Inflammatory macrophage treated with lipopolysaccharide for 4 hours (primary cell): ENCODE measurements at regions not wholly inside any gene's neighbourhood (a gene's known extent, or its start where the extent isn't known, plus 50 kb on each side); places are given as distances from the start of the nearest gene placed in this dataset.
"Not testable (repeated sequence)": the region's sequence is repeated elsewhere in the genome, so short reads cannot be mapped to it uniquely, and the experiment has no call there.

ENCODE experiments used
- DNase-seq: peaks from one replicate; pipeline ENCODE4 v3.0.0-alpha.2; 2020

GRCh38 chr20:53764415-53764800 lies 170.8 kb upstream of the ZNF217 start:
- no peak for DNase-seq

DNA sequence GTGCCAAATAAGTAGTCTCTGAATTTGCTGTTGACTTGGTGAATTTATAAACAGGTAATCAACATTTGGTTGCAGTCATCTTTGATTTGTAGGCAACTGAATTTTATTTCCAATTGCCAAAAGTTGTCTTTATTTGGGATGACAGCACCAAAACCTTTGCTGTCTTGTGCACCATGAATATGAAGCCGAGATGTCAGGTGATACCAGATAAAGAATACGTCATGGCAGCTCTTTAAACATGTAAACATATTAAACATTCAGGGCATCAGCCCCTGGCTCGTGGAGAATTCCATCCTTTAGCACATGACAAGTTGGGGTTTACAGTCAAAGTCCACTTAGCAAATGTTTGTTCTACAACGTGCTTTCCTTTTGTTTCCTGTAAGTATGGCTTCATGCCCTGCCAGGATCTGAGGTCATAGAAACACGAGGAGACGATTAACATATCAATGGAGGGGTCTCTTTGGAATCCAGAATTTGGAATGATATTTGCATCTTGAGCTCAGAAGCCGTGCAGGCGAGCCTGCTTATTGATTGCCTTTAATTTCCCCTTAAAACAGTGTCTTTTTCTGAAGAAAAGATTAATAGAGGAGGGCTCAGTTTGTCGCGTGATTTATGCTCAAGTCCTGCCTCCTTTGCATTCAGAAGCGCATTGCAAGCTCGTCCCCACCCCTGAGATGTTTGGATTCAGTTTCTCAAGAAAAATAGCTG lies 170.2 kb upstream of the ZNF217 start:
- no peak for DNase-seq

DNA sequence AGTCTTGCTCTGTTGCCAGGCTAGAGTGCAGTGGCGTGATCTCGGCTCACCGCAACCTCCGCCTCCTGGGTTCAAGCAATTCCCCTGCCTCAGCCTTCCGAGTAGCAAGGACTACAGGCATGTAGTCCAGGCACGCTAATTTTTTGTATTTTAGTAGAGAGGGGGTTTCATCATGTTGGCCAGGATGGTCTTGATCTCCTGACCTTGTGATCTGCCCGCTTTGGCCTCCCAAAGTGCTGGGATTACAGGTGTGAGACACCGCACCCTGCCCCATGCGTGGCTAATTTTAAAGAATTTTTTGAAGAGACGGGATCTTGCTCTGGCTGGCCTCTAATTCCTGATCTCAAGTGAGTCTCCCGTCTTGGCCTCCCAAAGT lies 168.8 kb upstream of the ZNF217 start:
- not testable (repeated sequence) for DNase-seq

DNA sequence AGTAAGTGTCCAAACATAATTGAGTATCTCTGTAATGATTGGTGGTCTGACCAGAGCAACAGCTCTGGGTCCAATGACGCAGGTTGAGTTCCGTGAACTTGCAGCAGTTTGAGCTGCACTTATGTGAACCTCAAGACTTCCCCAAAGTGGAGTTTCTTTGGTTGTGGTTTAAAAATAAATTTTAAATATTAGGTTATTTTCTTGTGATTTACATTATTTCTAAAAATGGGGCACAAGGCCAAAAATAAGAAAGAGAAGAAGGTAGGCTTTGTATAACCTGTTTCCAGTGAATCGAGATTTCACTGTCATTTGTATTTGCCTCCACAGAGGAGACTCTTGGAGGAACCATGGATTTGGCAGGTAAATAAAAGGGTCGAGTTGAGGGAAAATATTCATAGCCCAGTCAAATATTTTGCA lies 166.4 kb upstream of the ZNF217 start:
- DNase-seq: peak; percentile 20

- DNase-seq: no peak
These were observed 163.9 kb upstream of the ZNF217 start for GRCh38 chr20:53757472-53757913.

GRCh38 chr20:53755733-53756531 lies 162.3 kb upstream of the ZNF217 start:
- DNase-seq: no peak

GRCh38 chr20:53753880-53754459 lies 160.3 kb upstream of the ZNF217 start:
- no peak for DNase-seq

- DNase-seq: no peak
These were observed 159.6 kb upstream of the ZNF217 start for GRCh38 chr20:53752971-53753879.

- DNase-seq: no peak
These were observed 158.9 kb upstream of the ZNF217 start for GRCh38 chr20:53752583-53752970.

DNA sequence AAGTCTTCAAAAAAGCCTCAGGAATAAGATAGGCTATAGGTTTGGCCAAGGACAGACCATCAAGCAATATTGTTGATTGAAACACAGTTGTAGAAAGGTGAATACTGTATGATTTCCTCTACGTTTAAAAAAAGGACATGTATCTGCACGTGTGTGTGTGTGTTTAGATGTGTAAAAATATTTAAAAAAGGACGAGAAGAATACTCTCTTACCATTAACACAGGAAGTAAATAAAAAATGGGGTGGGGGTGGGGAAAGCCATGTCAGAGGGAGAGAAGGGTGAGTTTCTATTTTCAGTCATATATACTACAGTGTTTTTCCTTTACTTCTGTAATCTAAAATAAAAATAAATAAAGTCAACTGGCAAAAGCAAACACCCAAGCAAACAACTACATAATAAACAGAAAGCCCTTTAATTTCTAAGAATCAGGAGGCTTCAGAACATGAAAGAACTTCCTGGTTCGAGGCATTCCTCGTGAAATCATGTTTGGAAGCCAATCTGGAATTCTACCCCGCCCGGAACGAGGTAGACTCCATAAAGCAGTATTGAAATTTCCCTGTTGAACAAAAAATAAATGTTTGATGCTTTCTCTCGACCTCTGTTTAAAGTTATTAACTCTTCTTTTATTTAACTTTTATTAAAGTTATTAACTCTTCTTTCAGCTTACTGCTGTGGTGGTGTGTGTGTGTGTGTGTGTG lies 158.1 kb upstream of the ZNF217 start:
- DNase-seq: no peak

DNA sequence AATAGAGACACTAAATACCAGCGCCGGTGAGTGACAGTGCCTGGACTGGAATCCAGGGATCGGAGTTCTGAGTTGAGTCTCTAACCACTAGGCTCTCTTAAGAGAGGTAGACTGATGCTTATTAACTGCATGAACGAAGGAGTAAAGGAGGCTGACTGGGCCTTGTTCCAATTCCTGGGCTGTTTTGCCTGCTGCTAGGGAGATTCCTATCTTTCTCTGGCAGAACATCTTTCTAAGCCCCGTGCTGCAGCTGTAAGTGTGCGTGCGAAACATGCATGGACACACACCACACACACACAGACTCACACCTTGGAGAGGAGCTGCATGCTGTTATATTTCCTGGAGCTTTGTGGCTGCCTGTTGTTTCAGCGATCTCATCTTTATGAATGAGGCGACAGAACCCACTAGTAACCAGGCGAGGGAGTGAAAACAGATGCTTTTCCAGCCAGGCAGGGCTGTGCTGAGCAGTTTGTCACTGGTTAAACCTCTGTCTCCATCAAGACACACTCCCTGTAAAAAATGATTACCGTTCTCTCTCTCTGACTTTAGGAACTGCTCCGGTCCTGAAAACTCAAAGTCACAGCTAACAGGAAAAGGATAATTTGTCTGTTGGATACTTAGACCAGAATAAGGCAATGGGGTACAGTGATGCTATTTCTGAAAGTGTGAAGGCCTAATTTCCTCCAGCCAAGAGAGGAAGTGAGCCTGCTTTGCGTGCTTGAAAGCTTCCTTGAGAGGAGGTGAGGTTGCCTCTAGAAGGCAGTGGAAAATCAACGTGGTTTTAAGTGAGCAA lies 157.4 kb upstream of the ZNF217 start:
- peak; percentile 46 for DNase-seq

DNA sequence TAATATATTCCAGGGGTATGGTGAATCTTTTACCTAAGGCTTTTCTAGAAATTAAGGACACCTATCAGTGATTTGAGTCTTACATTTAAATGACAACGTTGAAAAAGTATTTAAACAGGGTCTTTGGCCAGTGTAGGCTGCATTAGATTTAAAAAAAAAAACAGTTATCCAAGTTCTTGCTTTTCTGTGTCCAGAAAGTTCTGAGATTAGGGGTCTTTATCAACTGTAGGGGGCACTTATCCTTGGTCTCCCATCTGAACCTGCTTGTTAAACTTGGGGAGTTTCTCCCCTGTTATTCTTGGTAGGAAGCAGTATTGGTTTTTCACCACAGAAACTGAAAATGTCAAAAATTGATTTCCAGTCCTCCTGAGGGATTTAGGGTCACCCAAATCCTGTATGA lies 155.9 kb upstream of the ZNF217 start:
- DNase-seq: no peak

DNA sequence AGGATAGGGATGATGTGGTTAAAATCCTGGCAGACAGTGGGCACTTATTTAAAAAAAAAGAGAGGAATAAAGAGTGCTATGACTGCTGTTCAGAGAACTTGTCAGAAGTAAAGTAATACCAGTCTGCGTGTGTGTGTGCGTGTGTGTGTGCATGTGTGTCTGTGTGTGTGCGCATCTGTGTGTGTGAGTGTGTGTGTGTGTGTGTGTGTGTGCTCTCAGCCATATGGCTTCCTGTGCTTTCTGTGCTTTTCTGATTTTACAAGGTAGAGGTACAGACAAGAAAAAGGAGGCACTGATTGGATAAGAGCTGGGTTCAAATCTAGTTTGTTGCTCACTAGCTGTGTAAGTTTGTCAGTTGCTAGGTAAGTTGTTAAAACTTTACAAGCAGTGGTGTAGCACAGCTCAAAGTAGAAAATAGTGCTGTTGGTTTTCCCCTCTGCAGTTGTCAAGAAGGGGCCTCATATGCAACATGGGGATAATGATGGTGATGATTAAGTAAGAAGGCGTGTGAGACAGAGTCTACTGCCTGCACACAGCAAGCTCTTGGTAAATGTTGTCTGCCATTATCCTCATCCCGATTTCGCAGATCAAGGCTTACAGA lies 155.3 kb upstream of the ZNF217 start:
- no peak for DNase-seq

DNA sequence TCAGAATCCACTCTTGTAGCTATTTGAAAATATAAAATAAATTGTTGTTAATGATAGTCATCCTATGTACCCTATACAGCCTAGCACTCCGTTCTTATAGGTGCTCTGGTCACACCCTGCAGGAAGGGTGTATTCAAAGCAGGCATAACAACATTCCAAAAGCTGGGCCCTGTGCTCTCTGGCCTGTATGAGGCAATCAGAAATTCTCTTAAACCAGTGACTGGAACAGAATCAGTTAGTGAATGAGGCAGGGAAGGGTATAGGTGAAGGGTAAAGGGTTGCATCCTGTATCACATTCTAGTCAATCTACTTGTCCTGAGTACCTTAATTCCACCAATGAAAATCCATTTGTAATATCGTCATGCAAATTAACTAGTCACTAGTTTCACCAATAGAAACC lies 154.5 kb upstream of the ZNF217 start:
- DNase-seq: no peak

GRCh38 chr20:53743607-53744260 lies 150.1 kb upstream of the ZNF217 start:
- DNase-seq: no peak

DNA sequence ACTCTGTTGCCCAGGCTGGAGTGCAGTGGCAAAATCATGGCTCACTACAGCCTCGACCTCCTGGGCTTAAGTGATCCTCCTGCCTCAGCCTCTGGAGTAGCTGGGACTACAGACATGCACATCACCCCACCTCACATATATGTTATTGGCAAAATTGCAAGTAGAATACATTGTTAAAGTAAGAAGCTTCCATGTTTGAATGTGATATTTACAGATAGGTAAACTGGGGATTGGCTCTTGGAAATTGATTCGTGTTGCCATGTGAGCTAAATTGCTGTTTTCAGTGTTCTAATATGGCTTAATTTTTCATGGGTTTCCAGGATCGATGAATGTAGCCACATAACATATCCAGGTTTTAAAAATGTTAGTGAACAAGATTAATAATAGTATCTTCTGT lies 149.0 kb upstream of the ZNF217 start:
- no peak for DNase-seq

GRCh38 chr20:53741726-53742028 lies 148.0 kb upstream of the ZNF217 start:
- no peak for DNase-seq

- peak; percentile 90 for DNase-seq
These were observed 146.5 kb upstream of the ZNF217 start for GRCh38 chr20:53739799-53740785.
